ENCODE measurements at regions not wholly inside any gene's neighbourhood (a gene's known extent, or its start where the extent isn't known, plus 50 kb on each side); places are given as distances from the start of the nearest gene placed in this dataset.
"Not testable (repeated sequence)": the region's sequence is repeated elsewhere in the genome, so short reads cannot be mapped to it uniquely, and the experiment has no call there.

DNA sequence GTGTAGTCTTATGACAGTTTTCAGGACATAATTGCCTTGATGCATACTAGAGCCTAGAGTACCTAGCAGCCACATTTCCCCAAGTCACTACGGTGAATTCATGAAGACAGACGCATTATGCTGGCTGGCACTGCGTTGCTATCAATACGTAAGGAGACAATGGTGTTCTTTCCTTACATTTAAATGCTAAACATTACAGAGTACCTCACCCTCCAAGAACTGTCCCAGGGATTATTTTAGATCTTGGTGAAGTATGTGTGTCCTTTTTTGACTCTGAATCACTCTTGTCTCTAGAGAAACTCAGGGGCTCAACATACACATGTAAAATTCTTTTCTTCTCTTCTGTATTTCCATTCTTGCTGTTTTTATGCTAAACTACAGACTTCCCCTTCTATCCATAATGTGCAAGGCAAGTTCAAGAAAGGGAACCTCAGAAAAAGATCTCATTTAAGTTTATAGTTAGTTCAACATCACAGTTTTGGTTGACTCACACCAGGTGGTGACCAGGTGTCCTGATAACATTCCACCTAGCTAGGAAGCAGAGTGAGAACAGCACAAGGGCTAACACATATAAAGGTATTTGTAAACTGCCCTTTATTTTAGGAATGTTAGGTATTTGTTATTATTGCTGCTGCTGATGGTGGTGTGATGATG is 212.4 kb upstream of the HNRNPA3 start:
- no peak for DNase-seq (ENCODE audit: low read depth in 2 of 3, low spot score in 2 of 3)

DNA sequence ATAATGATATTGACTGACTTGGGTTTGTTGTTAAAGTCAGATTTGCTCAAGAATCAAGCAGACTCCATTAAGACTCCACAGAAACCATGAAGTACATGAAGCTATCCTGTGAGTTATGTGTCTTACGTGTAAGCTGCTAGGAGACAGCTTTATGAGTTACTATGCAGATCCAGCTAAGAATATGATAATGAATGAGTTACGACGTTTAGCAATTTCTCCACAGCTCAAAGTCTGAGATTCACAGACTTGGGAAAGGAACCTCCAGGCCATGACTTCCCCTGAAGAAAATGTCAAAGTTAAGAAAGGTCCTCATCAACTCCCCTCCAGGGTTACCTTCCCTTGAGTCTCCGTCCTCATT is 211.9 kb upstream of the HNRNPA3 start:
- no peak for DNase-seq (ENCODE audit: low read depth in 2 of 3, low spot score in 2 of 3)

DNA sequence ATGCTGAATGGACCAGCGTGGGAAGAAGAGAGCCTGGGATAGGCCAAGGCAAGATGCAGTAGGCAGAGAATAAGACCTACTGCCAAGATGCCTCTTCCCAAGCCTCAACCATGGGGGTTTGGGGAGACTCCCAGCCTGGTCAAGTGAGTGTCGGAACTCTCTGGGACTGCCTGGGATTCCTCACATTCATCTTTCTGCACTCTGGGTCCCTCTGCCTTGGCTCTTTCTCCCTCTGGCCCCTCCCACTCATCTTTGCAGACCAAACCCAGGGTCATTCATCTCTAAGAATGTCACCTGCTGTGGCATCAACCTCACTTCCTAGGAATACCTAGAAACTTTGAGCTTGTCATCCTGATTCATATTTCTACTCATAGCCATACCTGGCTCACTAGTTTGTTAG is 211.3 kb upstream of the HNRNPA3 start:
- no peak for DNase-seq (ENCODE audit: low read depth in 2 of 3, low spot score in 2 of 3)

DNA sequence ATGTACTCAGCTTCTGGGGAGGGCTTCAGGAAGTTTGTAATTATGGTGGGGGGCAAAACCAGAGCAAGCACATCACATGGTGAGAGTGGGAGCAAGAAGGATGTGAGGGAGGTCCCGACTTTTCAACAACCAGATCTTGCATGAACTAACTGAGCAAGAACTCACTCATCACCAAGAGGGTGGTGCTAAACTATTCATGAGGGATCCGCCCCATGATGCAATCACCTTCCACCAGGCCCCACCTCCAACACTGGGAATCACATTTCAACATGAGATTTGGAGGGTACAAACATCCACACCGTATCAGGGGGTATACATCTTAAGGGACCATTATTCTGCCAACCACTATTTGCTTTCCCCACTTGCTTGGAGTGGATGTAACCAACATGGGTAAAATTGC is 209.6 kb upstream of the HNRNPA3 start:
- DNase-seq (ENCODE audit: low read depth in 2 of 3, low spot score in 2 of 3) = no peak

DNA sequence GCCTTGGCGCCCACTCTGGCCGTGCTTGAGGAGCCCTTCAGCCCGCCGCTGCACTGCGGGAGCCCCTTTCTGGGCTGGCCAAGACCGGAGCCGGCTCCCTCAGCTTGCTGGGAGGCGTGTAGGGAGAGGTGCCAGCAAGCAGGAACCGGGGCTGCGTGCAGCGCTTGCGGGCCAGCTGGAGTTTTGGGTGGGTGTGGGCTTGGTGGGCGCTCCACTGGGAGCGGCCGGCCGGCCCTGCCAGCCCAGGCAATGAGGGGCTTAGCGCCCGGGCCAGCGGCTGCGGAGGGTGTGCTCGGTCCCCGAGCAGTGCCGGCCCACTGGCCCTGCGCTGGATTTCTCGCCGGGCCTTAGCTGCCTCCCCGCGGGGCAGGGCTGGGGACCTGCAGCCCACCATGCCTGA is 204.9 kb upstream of the HNRNPA3 start:
- DNase-seq (ENCODE audit: low read depth in 2 of 3, low spot score in 2 of 3) = not testable (repeated sequence)

DNA sequence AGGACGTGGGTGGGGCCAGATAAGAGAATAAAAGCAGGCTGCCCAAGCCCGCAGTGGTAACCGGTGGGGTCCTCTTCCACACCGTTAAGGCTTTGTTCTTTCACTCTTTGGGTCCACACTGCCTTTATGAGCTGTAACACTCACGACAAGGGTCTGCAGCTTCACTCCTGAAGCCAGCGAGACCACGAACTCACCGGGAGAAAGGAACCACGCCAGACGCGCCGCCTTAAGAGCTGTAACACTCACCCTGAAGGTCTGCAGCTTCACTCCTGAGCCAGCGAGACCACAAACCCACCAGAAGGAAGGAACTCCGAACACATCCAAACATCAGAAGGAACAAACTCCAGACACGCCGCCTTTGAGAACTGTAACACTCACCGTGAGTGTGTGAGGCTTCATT is 203.9 kb upstream of the HNRNPA3 start:
- DNase-seq (ENCODE audit: low read depth in 2 of 3, low spot score in 2 of 3) = not testable (repeated sequence)

DNA sequence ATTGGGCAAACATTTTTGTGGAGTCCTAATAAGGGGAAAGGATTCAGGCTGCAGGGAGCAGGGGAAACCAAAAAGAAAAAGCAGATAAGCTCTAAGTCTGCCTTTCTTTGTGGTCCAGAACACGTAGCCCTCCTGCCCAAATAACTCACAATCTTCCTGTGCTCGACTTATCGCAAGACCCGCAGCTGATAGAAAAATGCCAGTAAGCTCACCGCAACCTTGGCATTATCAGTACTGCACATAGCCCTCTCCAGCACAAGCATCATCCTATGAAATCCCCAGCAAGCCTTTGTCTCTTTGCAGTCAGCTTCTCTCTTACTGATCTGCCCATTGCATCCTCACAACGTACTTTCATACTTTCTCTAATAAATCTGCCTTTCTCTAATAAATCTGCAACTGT is 202.4 kb upstream of the HNRNPA3 start:
- DNase-seq (ENCODE audit: low read depth in 2 of 3, low spot score in 2 of 3) = no peak

DNA sequence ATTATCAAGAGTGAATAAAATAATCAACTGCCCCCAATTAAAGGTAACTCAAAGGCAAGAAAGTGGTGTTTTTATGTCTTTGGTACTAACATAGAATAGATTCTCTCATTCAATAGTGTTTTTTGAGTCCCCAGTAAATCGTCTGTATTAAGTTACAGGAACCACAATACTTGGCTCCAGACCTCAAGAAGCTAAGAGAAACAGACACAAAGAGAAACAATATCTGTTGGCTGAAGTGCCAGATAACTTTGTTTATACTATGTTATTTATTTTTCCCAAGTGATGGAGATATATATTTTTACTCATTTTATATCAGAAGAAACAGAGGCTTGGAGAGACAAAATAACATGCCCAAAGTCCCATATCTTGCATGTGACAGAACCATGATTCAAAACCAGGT is 201.7 kb upstream of the HNRNPA3 start:
- no peak for DNase-seq (ENCODE audit: low read depth in 2 of 3, low spot score in 2 of 3)

DNA sequence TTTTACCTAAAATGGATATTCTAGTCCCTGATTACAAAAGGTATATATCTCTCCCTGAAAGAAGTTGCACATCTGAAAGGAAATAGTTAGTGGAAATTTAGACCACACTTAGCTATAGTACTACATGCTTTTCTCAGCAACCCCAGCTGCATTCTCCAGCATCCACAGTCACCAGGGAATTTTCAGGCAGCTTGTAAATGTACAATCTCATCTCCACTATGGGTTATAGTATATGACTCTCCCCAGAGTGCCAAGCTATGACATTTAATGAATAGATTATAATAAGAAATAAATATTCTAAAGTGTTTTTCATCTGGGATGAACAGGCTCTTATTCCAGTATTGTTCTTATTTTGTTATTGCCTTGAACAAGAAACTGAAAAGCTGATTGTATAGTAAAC is 197.6 kb upstream of the HNRNPA3 start:
- DNase-seq (ENCODE audit: low read depth in 2 of 3, low spot score in 2 of 3) = no peak

DNA sequence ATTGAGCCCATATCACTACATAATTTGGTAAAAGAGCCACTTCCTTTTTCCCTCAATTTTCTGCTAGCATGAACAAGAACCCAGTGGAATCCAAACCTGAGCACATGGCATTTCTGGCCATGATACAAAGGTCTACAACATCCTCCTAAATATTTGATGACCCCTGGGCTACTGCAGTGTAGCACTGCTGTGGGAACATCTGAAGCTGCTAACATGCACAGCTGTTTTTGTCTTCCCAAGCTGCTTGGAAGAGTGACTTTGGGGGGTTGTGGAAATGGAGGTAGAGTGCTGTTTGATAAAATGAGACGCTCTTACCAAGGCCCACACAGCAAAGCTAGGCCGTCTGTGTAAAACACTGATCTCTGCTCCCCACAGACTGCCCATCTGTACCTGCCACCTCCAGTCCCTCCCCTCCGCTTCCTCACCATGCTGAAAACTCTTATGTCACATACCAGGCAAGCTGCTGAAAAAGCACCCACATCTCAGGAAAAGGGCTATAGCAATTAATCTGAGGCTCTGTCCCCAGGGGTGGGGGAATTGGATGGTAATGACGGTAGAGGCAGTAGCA is 197.2 kb upstream of the HNRNPA3 start:
- no peak for DNase-seq (ENCODE audit: low read depth in 2 of 3, low spot score in 2 of 3)

DNA sequence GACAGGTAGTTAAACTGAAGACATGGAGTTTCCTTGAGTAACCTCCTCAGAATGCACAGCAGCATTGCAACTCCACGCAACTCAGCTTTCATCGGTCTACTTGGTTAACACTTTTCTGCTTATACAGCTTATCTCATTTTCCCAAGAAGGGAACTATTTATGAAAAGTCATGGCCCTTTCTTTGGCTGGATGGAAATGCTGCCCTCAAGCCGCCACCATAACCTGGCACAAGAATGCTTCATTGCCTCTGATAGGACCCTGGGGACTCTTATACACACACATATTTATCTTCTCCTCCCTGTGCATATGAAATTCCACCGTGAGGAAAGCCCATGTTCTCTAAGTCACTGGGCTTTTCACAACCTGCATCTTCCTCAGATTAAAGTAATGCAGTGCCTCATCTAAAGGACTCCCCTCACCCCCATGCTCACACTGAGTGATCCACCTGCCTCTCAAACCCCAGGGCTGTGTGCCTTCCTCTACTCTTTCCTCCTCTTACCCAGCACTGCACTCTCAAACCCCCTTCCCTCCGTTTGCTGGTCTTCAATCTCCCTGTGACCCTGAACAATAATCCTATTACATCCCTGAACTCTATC is 192.0 kb upstream of the HNRNPA3 start:
- DNase-seq (ENCODE audit: low read depth in 2 of 3, low spot score in 2 of 3) = no peak

DNA sequence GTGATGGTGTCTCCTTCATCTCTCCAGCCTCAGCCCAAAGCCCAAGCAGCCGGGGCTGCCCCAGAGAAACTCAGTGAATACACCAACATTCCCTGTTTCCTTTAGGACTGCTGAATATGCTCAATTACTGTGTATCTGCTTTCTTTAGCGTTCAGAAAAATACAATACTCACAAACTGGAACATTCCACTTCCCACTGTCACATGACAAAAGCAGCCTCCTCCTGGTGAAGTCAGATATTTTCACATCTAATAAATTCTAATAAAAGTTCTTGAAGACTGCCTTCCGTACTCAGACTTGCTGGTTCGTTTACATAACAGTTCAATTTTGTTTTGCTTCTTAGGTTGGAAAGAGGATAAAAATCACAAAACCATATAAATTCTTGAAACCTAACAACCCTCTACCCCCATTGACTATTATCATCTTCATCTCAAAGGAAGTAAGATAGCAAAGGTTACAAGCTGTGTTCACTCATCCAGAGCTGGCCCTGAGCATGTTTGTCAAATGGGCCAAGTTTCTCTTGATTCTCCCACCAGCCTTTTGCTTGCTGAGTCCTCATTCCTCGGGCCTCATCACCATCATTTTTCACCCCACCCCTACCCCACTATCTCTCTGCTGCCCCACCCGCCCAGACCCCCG is 190.8 kb upstream of the HNRNPA3 start:
- DNase-seq (ENCODE audit: low read depth in 2 of 3, low spot score in 2 of 3) = no peak

DNA sequence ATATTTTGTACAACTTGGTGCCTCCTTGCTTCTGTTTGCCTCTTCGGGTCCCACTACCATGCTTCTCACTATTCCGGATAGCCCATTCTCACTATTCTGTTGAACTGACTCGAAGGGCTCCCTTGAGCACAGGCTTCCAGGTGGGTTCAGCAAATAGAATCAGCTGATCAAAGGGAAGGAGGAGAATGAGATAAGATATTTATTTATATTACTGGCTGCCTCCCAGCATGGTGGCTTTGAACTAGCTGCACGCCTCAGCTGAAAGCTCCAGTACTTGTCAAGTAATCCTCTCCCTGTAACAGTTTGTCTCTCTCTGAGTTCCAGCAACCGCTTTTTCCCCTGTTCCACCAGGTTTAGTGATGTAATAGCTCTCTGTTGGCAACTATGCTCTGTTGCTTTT is 187.8 kb upstream of the HNRNPA3 start:
- no peak for DNase-seq (ENCODE audit: low read depth in 2 of 3, low spot score in 2 of 3)

DNA sequence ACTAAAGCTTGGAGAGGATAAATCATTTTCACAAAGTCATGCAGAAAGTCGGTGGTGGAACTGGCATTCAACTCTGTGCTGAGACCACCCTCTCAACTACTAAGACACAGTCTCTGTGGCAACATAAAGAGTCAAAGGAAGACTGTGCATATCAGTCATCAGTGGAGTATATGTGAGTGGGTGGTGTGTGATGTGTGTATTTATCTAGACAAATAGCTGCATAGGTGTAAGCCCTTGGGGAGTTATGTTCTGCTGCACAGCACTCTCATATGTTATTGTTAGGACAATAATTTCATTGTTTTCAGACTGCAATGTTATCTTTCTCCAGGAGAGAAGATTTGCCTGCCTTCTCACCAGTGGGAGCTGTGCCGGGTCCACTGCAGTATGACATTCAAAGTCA is 186.3 kb upstream of the HNRNPA3 start:
- no peak for DNase-seq (ENCODE audit: low read depth in 2 of 3, low spot score in 2 of 3)

DNA sequence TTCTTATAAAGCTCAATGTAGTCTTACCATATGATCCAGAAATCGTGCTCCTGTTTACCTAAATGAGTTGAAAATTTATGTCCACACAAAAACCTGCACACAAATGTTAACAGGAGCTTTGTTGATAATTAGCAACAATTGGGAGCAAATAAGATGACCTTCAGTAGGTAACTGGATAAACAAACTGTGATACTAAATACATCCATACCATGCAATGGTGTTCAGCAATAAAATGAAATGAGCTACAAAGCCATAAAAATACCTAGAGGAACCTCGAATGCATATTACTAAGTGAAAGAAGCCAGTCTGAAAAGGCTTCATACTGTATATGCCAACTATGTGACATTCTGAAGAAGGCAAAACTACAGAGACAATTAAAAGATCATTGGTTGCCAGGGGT is 185.6 kb upstream of the HNRNPA3 start:
- no peak for DNase-seq (ENCODE audit: low read depth in 2 of 3, low spot score in 2 of 3)

DNA sequence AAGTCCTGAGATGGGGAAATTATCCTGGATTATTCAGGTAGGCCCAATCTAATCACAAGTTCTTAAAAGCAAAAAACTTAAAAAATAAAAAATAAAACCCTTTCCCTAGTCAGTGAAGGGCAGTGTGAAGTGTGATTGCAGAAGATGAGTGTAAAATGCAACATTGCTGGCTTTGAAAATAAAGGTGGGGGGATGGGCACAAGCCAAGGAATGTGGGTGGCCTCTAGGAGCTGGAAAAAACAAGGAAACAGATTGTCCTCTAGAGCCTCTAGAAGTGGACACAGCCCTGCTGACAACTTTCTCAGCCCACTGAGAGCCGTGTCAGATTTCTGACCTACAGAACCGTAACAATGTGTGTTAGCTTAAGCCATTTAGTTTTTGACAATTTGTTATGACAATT is 184.3 kb upstream of the HNRNPA3 start:
- no peak for DNase-seq (ENCODE audit: low read depth in 2 of 3, low spot score in 2 of 3)

DNA sequence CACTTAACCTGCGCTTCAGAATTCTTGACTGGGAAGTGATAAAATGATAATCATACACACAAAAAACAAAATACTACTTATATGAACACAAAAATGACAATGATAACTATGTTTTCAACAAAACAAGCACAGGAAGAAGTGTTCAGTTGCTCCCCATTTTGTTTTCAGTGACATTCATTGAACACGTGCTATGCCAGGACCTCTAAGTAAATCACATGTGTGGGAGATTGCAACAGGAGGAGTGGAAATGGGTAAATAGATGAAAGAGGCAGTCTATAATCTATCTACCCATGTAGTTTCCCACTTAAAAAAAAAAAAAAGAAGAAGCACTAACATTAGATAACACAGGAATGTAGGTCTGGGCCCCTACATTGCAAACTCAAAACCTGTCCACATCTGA is 183.5 kb upstream of the HNRNPA3 start:
- no peak for DNase-seq (ENCODE audit: low read depth in 2 of 3, low spot score in 2 of 3)

DNA sequence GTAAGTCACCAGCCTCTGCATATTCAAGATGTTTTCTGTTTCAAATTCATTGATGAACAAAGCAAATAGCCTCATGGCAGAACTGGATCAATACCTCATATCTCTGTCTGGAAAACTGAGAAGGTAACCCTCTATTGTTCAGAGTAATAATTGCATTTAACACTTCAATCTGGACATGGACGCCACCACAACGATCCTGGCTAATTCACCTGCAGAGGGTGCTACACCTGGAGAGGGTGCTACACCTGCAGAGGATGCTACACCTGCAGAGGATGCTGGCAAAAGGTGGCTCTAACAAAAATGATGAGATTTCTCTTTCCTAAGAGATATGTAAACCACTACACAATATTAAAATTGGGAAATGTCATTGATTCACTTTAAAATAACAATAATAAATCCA is 183.1 kb upstream of the HNRNPA3 start:
- DNase-seq (ENCODE audit: low read depth in 2 of 3, low spot score in 2 of 3) = no peak

DNA sequence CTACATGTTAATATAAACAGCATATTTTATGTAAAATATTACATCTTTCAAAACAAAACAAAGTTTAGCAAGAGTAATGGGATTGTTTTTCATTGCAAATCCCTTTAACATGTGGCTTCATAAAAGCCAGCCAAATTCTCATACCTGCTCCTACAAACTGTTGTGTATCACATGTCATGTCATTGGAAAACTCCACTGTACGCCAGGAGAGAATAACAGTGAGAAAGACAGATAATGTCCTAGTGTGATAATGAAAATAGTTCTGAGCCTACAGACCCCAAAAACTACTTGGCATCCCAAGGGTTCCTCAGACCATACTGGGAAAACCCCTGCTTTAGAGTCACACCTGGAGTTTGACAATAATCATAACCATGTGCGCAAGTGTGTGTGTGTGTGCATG is 182.7 kb upstream of the HNRNPA3 start:
- no peak for DNase-seq (ENCODE audit: low read depth in 2 of 3, low spot score in 2 of 3)

DNA sequence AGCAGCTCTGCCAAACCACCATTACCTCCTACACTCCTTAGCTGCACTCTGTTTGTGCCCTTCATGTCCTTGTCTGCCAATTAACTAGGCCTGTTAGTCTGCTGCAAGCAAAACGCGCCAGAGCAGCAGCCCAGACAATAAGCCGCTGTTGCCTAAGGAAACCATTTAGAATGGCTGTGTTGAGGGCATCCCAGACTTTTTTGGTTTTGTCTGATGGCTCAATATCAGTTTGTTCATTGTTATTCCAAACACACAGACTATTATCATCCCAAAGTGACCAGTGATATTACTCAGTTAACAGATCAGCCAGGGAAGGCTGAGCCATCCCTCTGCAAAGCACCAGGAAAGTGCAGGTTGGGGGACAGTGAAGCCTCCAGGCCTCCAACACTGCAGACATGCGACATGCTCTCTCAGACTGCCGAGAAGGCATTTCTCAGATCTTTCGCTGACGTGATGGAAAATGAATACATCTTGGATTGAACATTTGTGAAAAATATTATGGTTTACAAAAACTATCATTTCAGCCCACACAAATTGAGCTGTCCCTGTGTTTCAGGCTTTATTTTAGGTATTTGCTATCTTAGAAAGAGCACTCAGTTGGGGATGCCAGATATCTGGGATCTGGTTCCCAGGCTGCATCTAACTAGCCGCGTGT is 182.0 kb upstream of the HNRNPA3 start:
- DNase-seq (ENCODE audit: low read depth in 2 of 3, low spot score in 2 of 3) = no peak

DNA sequence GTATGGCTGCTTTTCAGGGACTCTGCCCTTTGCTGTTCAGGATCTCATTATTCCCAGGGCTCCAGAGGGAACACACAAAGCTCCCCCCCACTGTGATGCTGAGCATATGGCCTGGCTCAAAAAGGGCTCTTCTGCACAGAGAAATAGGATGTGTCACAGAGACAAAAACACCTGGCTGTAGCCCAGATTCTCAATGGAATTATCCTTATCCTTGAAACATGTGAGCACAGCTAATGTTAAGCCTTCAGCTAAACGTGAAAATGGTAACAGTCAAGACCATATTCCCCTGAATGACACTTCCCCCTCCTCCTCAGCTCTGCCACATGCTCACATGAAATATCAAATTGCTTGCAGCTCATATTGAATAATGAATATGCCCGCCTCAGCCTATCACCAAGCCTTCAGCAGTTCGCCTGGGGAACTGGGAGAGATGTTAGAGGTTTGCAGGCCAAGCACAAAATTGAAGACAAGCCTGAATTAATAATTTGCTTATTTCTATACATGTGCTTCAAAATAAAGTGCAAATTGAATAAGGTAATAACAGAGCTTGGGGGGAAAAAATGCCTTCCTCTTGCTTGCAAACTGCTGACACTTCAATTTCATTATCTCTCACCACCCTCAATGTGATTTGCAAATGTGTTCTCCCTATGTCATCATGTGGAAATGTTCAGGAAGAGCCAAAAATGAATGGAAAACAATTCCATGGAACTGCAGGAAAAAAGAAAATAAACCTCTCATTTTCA is 181.0 kb upstream of the HNRNPA3 start:
- no peak for DNase-seq (ENCODE audit: low read depth in 2 of 3, low spot score in 2 of 3)
